T-helper 2 cell treated with Interferon-gamma antibody and Interleukin-4, amounts not matched to agents 5 μg/mL and 100 μg/mL, for 36 hours (primary cell): ENCODE measurements at regions not wholly inside any gene's neighbourhood (a gene's known extent, or its start where the extent isn't known, plus 50 kb on each side); places are given as distances from the start of the nearest gene placed in this dataset.

Experiments
- DNase-seq: peaks from one replicate; pipeline ENCODE4 v3.0.0; 2021; ENCODE audit warnings: low spot score
- H3K27ac Mint-ChIP-seq: one replicate; pipeline ENCODE4 v1.8.0; 2021; ENCODE audit warnings: mild to moderate bottlenecking, mixed read lengths
- H3K27me3 Mint-ChIP-seq: one replicate; pipeline ENCODE4 v1.8.0; 2021; ENCODE audit warnings: low read depth, mixed read lengths
- H3K36me3 Mint-ChIP-seq: one replicate; pipeline ENCODE4 v1.8.0; 2021; ENCODE audit warnings: low read depth, mixed read lengths
- H3K4me1 Mint-ChIP-seq: one replicate; pipeline ENCODE4 v1.8.0; 2021; ENCODE audit warnings: low read depth, mixed read lengths
- H3K4me3 Mint-ChIP-seq: one replicate; pipeline ENCODE4 v1.8.0; 2022; ENCODE audit warnings: mild to moderate bottlenecking, moderate library complexity, mixed read lengths
- H3K9me3 Mint-ChIP-seq: one replicate; pipeline ENCODE4 v1.8.0; 2021; ENCODE audit warnings: mixed read lengths

DNA sequence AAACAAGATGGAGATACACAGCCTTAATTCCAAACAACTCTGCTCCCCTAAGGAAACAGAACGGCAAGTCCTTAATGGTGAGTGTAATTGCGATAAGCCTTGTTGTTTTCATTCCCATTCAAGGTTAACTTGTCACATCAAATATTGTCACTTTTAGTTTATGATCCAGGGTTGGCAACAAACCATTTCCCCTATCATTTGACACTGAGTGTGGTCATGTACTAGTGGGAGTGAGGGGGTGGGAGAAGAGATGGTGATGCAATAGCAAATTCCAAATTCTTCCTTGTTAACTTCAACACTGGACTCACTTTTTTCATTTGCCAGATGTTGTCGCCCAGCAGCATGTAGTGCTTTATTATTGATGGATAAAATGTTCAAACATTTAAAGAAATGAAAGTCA lies 140.4 kb downstream of the ZNF326 start:
- Mint-ChIP-seq H3K9me3 (peaks cover 2% of the 10 kb centered on the region), H3K4me3 (no peak overlapping the region), H3K27me3 (peaks cover 4% of the 10 kb centered on the region), H3K36me3 (no peaks in the 10 kb centered on the region), H3K27ac (no peak overlapping the region), H3K4me1 (no peaks in the 10 kb centered on the region)
- DNase-seq, result no peak

DNA sequence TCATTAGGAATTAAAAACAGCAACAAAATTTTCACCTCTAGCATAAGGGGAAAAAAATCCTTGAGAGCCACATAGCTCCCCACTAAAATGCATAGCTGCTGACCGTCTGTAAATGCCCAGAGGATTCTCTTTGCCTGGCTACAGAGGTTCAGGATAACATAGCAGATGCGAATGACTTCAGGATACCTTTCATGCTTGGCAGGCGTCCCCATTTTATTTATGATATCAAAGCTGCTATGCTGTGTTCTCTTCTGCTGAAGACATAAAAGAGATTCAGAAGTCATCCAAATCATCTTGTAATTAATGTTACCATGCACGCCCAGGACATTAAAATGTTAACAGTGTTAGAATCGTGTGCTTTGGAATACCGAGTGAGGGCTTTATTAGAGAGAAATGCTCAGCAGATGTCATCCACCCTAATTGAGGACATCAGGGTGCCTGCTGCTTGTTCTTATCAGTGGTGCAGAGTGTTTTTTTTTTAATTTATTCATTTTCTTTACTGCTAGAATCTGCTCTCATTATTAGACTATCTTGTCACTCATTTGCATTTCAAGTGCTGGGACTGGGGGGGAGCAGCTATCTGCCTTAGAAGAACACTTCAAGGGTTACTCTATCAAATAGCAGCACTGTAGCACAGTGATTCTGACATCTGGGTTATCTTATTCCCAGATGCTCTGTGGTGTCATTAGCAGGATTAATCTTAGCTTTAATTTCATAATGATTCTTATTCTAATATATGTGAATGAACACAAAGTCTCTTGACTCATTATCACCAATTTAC lies 139.5 kb downstream of the ZNF326 start:
- H3K4me1 Mint-ChIP-seq, result no peaks in the 10 kb centered on the region
- H3K27me3 Mint-ChIP-seq, result peaks cover 4% of the 10 kb centered on the region
- H3K27ac Mint-ChIP-seq, result no peak overlapping the region
- no peaks in the 10 kb centered on the region for H3K36me3 Mint-ChIP-seq
- no peaks in the 10 kb centered on the region for H3K9me3 Mint-ChIP-seq
- no peak for DNase-seq
- no peak overlapping the region for H3K4me3 Mint-ChIP-seq

DNA sequence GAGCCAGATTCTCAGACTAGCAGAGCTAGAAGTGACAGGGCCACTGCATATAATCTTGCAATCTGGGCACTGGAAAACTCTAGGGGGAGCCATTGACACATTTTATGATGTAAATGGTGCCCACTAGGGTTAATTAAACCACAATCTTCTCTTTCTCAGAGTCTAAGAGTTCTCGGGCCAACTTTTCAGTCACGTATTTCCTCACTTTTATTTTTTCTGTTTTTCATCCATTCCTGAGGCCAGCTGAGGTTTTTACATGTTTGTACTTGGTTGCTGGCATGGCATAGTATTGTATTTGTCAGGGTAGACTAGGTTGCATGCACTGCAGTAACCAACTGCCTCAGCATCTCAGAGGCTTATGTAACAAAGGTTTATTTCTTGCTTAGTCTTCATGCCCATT lies 138.2 kb downstream of the ZNF326 start:
- H3K4me3 Mint-ChIP-seq, result no peak overlapping the region
- no peaks in the 10 kb centered on the region for H3K4me1 Mint-ChIP-seq
- H3K27me3 Mint-ChIP-seq, result peaks cover 4% of the 10 kb centered on the region
- H3K27ac Mint-ChIP-seq, result no peak overlapping the region
- H3K36me3 Mint-ChIP-seq, result no peaks in the 10 kb centered on the region
- no peaks in the 10 kb centered on the region for H3K9me3 Mint-ChIP-seq
- DNase-seq, result no peak

DNA sequence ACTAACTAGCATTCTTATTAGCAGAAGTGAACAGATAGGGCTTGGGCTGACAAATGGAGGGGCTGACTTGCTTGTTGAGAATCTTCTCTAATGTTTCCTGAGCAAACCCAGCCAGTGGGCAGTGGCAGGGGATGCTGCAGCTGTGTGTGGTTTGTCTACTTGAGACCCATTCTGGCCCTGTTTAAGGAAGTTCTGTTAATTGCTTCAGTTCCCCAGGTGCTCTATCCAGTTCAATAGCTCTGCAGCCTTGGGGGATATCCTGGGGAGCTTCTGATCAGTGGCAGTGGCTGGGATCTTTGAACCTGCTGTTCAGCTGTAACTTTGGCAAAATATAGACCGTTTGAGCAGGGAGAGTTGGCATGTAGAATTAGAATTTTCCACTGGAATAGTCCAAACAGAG lies 137.4 kb downstream of the ZNF326 start:
- DNase-seq, result no peak
- Mint-ChIP-seq H3K4me1 (no peaks in the 10 kb centered on the region), H3K27ac (no peak overlapping the region), H3K9me3 (no peaks in the 10 kb centered on the region), H3K4me3 (no peak overlapping the region), H3K27me3 (peaks cover 4% of the 10 kb centered on the region), H3K36me3 (no peaks in the 10 kb centered on the region)

DNA sequence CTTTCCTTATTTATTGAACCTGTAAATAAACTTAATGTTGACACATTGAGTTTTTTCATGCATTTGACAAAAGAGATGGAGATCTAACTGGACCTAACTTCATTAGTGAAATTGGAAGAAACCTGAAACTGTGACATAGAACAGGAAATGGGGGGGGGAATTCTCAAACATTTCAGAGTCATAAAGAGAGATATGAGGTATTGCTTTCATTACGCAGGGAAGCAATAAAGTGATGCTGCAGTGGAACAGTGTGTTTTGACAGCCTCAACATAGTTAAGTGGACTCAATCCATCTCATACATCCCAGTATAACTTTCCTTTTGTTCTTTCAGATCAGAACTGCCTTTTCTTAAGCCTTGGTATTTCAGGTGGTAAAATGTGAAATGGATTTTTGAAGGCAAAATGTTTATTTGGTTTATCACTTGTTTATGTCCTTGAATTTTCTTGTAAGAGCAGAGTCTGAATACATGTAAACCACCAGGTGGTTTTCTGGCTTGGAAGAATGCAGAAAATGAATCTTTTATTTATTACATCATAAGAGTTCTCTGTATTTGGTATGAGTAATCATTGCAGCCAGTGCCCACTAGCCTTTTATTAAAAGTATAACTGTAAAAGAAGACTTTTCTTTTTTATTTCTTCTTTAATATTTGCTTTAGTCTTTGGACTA lies 132.5 kb downstream of the ZNF326 start:
- peaks cover 10% of the 10 kb centered on the region for H3K27me3 Mint-ChIP-seq
- no peaks in the 10 kb centered on the region for H3K9me3 Mint-ChIP-seq
- H3K27ac Mint-ChIP-seq, result no peak overlapping the region
- no peaks in the 10 kb centered on the region for H3K36me3 Mint-ChIP-seq
- no peak for DNase-seq
- no peak overlapping the region for H3K4me3 Mint-ChIP-seq
- no peaks in the 10 kb centered on the region for H3K4me1 Mint-ChIP-seq

DNA sequence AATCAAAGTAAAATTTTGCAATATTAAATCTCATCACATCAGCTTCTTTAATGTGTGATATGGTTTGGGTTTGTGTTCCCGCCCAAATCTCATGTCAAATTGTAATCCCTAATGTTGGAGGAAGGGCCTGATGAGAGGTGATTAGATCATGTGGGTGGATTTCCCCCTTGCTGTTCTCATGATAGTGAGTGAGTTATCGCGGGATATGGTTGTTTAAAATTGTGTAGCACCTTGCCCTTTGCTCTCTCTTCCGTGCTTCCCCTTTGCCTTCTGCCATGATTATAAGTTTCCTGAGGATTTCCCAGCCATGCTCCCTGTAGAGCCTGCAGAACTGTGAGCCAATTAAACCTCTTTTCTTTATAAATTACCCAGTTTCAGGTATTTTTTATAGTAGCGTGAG lies 131.9 kb downstream of the ZNF326 start:
- H3K36me3 Mint-ChIP-seq, result no peaks in the 10 kb centered on the region
- no peak overlapping the region for H3K4me3 Mint-ChIP-seq
- H3K27ac Mint-ChIP-seq, result no peak overlapping the region
- no peak for DNase-seq
- H3K9me3 Mint-ChIP-seq, result no peaks in the 10 kb centered on the region
- no peaks in the 10 kb centered on the region for H3K4me1 Mint-ChIP-seq
- H3K27me3 Mint-ChIP-seq, result peaks cover 10% of the 10 kb centered on the region

DNA sequence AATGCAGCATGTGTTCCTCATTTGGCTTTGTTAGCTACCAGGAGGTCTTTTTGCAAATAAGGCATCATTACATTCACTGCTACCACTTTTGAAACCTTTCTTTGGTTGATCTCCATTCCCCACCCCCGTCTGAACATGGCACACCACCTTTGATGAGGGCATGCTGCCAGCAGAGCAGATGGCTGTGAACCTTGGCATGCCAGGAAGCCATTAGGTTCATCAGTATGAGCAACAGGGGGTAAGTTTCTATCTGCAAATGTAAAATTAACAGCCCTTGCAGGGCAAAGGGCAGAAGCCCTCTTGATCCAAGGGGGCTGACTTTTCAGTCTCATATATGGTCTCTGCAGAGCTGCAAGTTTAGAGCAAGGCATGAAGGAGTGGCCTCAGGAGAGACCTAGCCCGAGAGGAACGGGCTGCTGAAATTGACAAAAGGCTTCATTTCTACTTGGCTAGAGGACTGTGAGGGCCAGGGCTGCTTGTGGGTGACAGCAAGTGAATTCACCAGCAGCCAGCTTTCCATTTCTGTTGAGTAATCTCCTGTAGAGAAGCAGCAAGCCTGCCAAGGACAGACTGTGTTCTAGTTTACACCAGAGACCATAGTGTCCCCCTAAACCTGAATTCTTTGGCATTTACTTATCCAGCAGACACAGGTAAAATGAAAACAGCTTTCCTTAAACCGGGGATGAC lies 127.9 kb downstream of the ZNF326 start:
- Mint-ChIP-seq H3K4me1 (no peaks in the 10 kb centered on the region), H3K4me3 (no peak overlapping the region), H3K27me3 (peaks cover 6% of the 10 kb centered on the region), H3K27ac (no peak overlapping the region), H3K9me3 (no peaks in the 10 kb centered on the region), H3K36me3 (no peaks in the 10 kb centered on the region)
- no peak for DNase-seq

DNA sequence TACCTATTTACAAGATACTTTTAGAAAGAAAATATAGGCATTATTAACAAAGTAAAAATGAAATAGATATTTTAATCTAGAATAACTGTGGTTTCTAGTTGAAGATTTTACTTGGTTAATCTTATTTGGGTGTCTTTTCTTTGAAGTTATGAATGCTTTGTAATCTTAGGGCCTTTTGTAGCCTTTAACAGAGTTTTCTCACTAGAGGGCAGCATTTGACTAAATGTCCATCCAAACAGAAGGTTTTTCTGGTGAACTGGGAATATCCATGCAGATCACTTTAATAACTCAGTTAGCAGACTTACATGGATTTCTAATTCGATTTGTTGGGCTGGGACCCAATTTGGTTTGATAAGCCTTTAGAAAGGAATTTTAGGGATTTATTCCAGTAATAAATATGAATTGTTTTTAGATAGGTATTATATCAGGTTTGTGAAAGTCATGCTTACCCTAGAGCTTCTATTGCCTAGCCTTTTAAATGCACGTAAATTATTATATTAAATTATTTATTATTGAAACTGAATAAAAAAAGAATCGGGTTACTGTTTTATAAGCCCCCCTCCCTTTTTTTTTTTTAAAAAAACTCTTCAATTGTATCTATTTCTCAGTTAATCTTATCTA lies 119.7 kb downstream of the ZNF326 start:
- Mint-ChIP-seq H3K4me1 (no peaks in the 10 kb centered on the region), H3K36me3 (no peaks in the 10 kb centered on the region), H3K4me3 (no peak overlapping the region), H3K27ac (no peak overlapping the region), H3K9me3 (no peaks in the 10 kb centered on the region), H3K27me3 (peaks cover 22% of the 10 kb centered on the region)
- no peak for DNase-seq

DNA sequence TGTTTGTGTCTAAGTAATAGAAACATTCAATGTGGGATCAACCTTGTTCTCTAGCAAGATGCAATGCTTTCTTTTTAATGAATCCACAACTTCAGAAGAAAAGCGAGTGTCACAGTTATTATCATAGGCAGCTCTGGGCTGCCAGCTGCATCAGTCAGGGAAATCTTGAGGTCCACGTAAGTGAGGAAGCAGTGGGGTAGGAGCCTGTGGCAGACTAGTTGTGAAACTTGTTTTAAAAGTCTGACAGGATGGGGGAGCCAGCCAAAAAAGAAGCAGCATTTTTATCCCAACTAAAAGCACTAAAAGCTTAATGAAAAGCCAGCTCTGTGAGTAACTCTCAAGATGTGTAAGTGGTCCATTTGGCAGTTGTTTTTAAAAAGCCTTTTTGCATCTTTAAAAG lies 113.1 kb downstream of the ZNF326 start:
- H3K9me3 Mint-ChIP-seq, result no peaks in the 10 kb centered on the region
- H3K4me3 Mint-ChIP-seq, result no peak overlapping the region

DNA sequence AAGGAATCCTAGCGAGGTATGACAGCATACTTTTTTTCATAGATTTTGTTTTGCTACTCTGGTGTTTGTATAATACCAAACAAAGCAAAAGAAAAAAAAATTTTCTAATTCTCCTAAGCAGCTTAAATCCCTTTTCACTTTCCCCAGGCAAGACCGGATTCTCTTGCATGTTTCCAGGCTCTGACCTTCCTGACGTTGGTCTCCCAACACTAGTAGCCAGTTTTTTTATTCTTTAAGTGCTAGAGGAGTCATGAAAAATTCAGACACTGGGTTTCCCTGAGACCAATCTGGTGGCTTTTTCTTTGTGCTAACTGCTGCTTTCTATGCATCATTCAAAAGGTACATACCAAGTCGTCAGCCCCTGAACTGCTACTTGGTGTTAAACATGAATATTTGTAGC lies 111.4 kb downstream of the ZNF326 start:
- no peak overlapping the region for H3K4me3 Mint-ChIP-seq
- H3K27ac Mint-ChIP-seq, result no peak overlapping the region
- no peaks in the 10 kb centered on the region for H3K4me1 Mint-ChIP-seq

More for the DNA sequence above, 113.1 kb downstream of the ZNF326 start:
- H3K27me3 Mint-ChIP-seq, result peaks cover 26% of the 10 kb centered on the region
- no peak overlapping the region for H3K27ac Mint-ChIP-seq
- no peak for DNase-seq
- no peaks in the 10 kb centered on the region for H3K4me1 Mint-ChIP-seq
- no peaks in the 10 kb centered on the region for H3K36me3 Mint-ChIP-seq

DNA sequence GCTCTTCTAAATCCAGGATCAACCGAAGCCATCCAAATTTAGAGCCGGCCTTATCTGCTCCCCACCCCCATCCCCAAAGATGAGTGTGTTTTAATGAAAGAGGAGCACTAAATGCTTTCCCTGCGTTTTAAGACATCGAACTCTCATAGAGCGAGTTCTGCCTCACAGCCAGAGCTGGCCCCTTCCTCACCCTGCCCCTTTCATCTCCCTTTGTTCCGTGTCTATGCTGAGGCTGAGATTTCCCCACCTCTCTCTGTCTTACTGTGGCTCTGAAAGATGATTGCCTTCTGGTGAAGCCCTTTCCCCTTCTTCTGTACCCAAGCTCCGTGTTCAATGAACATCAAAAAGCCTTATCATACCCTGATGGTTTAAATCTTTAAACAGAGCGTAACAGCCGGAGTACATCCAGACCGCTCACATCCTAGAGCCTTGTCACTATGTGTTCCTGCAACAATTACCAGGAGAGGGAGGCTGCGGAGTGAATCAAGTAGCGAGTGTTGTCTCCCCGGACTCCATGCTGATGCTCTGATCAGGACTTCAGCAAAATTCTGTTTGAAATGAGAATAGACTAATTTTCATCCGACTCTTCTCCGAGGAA lies 110.1 kb downstream of the ZNF326 start:
- Mint-ChIP-seq H3K9me3 (no peaks in the 10 kb centered on the region), H3K27ac (no peak overlapping the region), H3K27me3 (peaks cover 14% of the 10 kb centered on the region), H3K36me3 (no peaks in the 10 kb centered on the region), H3K4me1 (no peaks in the 10 kb centered on the region), H3K4me3 (no peak overlapping the region)
- DNase-seq, result no peak

More for the DNA sequence above, 111.4 kb downstream of the ZNF326 start:
- Mint-ChIP-seq H3K36me3 (no peaks in the 10 kb centered on the region), H3K27me3 (peaks cover 19% of the 10 kb centered on the region), H3K9me3 (no peaks in the 10 kb centered on the region)
- no peak for DNase-seq

DNA sequence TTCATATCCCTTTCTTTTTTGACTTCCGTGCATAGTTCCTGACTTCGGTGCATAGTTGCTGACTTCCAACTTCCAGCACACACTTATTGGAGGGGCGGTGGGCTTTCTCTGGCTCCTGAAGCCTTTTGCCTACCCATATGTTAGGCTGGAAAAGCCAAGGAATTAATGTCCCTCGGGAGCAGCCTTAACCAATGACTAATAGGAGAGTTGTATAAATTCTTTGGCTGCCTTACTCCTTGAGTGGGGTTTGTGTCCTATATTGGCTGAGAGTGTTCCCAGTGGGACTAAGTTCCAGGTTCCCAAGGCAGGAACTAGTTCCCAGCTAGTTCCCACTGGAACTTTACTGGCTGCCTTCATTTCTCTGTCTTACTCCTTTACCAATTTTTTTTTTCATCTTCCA lies 105.7 kb downstream of the ZNF326 start:
- Mint-ChIP-seq H3K4me3 (no peak overlapping the region), H3K4me1 (no peaks in the 10 kb centered on the region), H3K27ac (no peak overlapping the region), H3K9me3 (no peaks in the 10 kb centered on the region), H3K27me3 (peaks cover 4% of the 10 kb centered on the region), H3K36me3 (no peaks in the 10 kb centered on the region)
- DNase-seq, result no peak

DNA sequence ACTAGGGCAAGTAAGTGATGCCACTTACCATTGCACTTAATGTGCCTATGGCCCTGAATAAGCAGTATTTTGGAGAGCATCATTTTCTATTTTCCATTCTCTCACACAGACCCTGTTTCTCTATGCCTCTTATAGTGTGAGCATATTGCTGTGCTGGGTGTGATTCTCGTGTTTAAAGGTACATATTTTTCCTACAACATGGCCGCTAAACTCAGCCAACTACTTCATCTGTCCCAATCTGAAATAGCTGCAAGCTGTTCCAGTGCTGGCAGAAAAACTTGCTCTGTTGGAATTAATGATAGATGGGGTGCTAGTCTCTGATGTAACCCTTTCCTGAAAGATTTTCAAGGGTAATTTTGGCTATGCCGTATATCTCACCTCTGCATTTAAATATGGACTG lies 97.5 kb downstream of the ZNF326 start:
- Mint-ChIP-seq H3K4me1 (no peaks in the 10 kb centered on the region), H3K27me3 (peaks cover 5% of the 10 kb centered on the region), H3K36me3 (no peaks in the 10 kb centered on the region), H3K4me3 (no peak overlapping the region), H3K27ac (no peak overlapping the region), H3K9me3 (peaks cover 3% of the 10 kb centered on the region)
- no peak for DNase-seq
